ENCODE measurements at regions not wholly inside any gene's neighbourhood (a gene's known extent, or its start where the extent isn't known, plus 50 kb on each side); places are given as distances from the start of the nearest gene placed in this dataset.

GRCh38 chr16:64019339-64019738 is 1102.5 kb downstream of the CDH11 start:
- no peak overlapping the region for H2BK15ac ChIP-seq (ENCODE audit: low read depth, low read length)
- H3K36me3 Mint-ChIP-seq (ENCODE audit: insufficient read depth in 1 of 3, low read depth in 3 of 3) = no peaks in the 10 kb centered on the region
- WGBS (ENCODE audit: extremely low coverage, insufficient read length, low lambda C conversion rate) = no CpG with 5 or more reads among the region's 3 CpGs
- no peak overlapping the region for H3T11ph ChIP-seq (ENCODE audit: low read length)
- H3K14ac ChIP-seq (ENCODE audit: insufficient read depth, low read length) = no peak overlapping the region
- H3K4me1 ChIP-seq (ENCODE audit: insufficient read depth, low read length) = peaks cover 3% of the 10 kb centered on the region; the same call in 1 of the 2 replicates
- no peak overlapping the region for H2BK5ac ChIP-seq (ENCODE audit: insufficient read length, low read length)
- H3K79me1 ChIP-seq (ENCODE audit: insufficient read depth, low read depth, low read length, poor library complexity, severe bottlenecking) = no peaks in the 10 kb centered on the region
- no peak overlapping the region for H3K23ac ChIP-seq (ENCODE audit: insufficient read length, low read depth, low read length)
- no peak overlapping the region for H3K27ac ChIP-seq (ENCODE audit: insufficient read length, low read depth, low read length)
- no peak overlapping the region for H3K27ac Mint-ChIP-seq
- no peak overlapping the region for H2BK20ac ChIP-seq (ENCODE audit: low read depth, low read length, poor library complexity, severe bottlenecking)
- H4K8ac ChIP-seq (replicated peaks; ENCODE audit: insufficient read length, low read depth, low read length) = no peak overlapping the region
- H2AFZ ChIP-seq (ENCODE audit: low read length) = no peak overlapping the region
- no peak for DNase-seq
- no peak overlapping the region for H3K56ac ChIP-seq (ENCODE audit: insufficient read length, low read depth, low read length)
- H3K9me3 ChIP-seq (ENCODE audit: control insufficient read depth, low read depth, low read length) = no peaks in the 10 kb centered on the region
- no peak overlapping the region for H4K5ac ChIP-seq (ENCODE audit: insufficient read length, low read depth, low read length)
- H3K9ac ChIP-seq (ENCODE audit: extremely low read depth, insufficient read length, low read length) = no peak overlapping the region
- no peak for TF ChIP-seq CTCF (conservative IDR thresholded peaks at IDR 0.05)
- no peaks in the 10 kb centered on the region for H3K9me3 Mint-ChIP-seq
- no peak overlapping the region for H4K91ac ChIP-seq (ENCODE audit: insufficient read length, low read depth, low read length)
- no peaks in the 10 kb centered on the region for H3K27me3 ChIP-seq (ENCODE audit: insufficient read depth, low read length)
- H3K23me2 ChIP-seq (ENCODE audit: insufficient read length, low read depth, low read length, poor library complexity, severe bottlenecking) = no peaks in the 10 kb centered on the region
- no peaks in the 10 kb centered on the region for H3K79me2 ChIP-seq (ENCODE audit: insufficient read depth, low read length)
- no peaks in the 10 kb centered on the region for H3K27me3 Mint-ChIP-seq (ENCODE audit: low read depth)
- H2BK120ac ChIP-seq (ENCODE audit: low read depth, low read length, poor library complexity, severe bottlenecking) = no peak overlapping the region
- H3K4me3 Mint-ChIP-seq = no peak overlapping the region
- H3K4ac ChIP-seq (ENCODE audit: low read depth, low read length) = no peak overlapping the region
- H2BK12ac ChIP-seq (ENCODE audit: insufficient read length, low read depth, low read length) = no peak overlapping the region
- H3K4me2 ChIP-seq (ENCODE audit: insufficient read depth, insufficient read length, low read length) = no peak overlapping the region
- H3K18ac ChIP-seq (ENCODE audit: insufficient read length, low read depth, low read length) = no peak overlapping the region
- no peak overlapping the region for H2AK5ac ChIP-seq (ENCODE audit: insufficient read length, low read length)
- no peaks in the 10 kb centered on the region for H4K20me1 ChIP-seq (ENCODE audit: control insufficient read depth, insufficient read depth, insufficient read length)
- H3K4me1 Mint-ChIP-seq = peaks cover 6 to 9% of the 10 kb centered on the region in 2 experiments

Data from H9 (cell line).